RWPE1 (cell line): ENCODE measurements at regions not wholly inside any gene's neighbourhood (a gene's known extent, or its start where the extent isn't known, plus 50 kb on each side); places are given as distances from the start of the nearest gene placed in this dataset.

Experiments used
- CTCF ChIA-PET: fragments of 350-600 bp; sonication (Branson Sonifier 250); formaldehyde crosslinking; extraction: SDS; loops from one replicate; lab custom pipeline; 2021; lab: Yijun Ruan, JAX
- POLR2A ChIA-PET: fragments of 400-600 bp; formaldehyde crosslinking; extraction: SDS; loops from one replicate; lab custom pipeline; 2020; ENCODE audit warnings: antibody characterized with exemption; ENCODE audit not compliant: low non-redundant PET; lab: Yijun Ruan, JAX
- DNase-seq: peaks from one replicate; pipeline ENCODE4 v3.0.0; 2012; ENCODE audit warnings: low spot score
- H3K27ac ChIP-seq: fragments of 450-650 bp; 2 replicates; pipeline ENCODE4 v1.5.1; 2017
- TF ChIP-seq, protein P1 (sequence below): fragments of 450-650 bp; conservative IDR thresholded peaks from 2 replicates; pipeline ENCODE4 v1.5.1; 2017; ENCODE audit warnings: low read depth, mild to moderate bottlenecking

DNA sequence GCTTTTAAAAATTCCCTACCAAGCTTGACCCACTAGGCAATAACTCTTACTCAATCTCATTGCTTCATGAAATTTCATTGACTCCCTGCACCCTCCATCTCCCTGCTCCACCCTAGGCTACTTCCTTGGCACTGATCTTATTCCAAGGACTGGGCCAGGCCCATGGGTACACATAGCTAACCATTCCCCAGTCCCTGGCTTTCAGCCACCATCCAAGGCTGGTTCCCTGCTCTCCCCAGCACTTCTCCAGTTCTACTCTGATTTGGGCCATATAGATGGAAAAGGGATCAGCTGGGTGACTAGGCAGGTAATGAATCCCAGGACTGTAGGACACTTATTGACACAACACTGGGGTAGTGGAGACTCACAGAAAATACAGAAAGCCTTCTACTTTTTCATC, 88.1 kb upstream of the NEO1 start:
- TF ChIP-seq, protein P1, sequence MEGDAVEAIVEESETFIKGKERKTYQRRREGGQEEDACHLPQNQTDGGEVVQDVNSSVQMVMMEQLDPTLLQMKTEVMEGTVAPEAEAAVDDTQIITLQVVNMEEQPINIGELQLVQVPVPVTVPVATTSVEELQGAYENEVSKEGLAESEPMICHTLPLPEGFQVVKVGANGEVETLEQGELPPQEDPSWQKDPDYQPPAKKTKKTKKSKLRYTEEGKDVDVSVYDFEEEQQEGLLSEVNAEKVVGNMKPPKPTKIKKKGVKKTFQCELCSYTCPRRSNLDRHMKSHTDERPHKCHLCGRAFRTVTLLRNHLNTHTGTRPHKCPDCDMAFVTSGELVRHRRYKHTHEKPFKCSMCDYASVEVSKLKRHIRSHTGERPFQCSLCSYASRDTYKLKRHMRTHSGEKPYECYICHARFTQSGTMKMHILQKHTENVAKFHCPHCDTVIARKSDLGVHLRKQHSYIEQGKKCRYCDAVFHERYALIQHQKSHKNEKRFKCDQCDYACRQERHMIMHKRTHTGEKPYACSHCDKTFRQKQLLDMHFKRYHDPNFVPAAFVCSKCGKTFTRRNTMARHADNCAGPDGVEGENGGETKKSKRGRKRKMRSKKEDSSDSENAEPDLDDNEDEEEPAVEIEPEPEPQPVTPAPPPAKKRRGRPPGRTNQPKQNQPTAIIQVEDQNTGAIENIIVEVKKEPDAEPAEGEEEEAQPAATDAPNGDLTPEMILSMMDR = no peak
- ChIA-PET CTCF (interaction anchor here (0.7 kb wide), 1 partner anchor 24 kb away, joined by 5 read pairs; no protein-coding TSS in a partner anchor), POLR2A (no interaction called here)
- DNase-seq = no peak
- H3K27ac ChIP-seq = no peak overlapping the region

DNA sequence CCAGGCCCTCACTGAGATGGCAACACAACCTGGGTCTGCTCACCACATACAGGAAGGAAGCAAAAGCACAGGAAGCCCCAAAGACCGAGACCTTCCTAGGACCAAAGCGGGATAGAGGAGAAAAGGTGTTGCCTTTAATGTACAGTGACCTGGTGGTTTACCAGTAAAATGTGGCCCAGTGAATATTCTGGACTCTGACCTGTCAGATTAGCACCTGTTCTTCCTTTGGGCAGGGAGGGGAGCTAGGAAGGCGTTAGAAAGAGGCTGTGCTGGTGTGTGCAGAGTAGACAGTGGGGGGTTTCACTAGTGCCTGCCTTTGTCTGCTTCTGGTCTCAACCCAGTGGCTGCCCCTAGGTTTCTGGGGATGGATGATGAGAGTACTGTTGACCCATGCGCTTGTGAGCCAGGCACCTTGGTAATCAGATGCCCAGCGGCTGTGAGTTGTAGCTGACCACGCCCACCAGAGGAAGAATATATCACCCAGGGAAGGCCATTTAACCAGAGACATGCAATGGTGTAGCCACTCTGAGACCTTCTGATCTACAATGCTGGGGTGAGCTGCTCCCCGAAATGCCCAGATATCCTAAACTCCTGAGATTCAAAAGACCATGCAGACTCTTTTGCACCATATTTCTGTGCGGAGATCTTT, 90.1 kb upstream of the NEO1 start:
- POLR2A ChIA-PET = no interaction called here
- TF ChIP-seq, protein P1 = no peak
- no peak for DNase-seq
- no peak overlapping the region for H3K27ac ChIP-seq
- CTCF ChIA-PET = no interaction called here

DNA sequence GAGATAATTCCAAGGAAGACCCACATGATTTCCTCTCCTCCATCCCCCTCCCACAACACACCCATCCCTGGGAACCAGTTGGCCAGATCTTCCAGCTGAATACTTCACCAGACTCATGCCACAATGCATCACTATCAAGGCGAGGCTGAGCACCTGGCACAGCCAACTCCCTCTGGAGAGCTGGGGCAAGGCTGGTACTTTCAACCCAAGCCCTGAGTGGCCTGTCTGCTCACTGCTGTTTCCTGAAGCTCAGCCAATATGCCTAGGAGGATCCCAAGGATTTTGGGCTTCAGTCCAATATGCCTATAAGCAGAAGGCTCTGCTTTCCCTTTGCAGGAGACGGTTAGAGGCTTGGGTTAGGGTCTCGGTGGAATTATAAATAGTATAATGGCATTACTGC, 90.9 kb upstream of the NEO1 start:
- TF ChIP-seq, protein P1 = no peak
- POLR2A ChIA-PET = no interaction called here

DNA sequence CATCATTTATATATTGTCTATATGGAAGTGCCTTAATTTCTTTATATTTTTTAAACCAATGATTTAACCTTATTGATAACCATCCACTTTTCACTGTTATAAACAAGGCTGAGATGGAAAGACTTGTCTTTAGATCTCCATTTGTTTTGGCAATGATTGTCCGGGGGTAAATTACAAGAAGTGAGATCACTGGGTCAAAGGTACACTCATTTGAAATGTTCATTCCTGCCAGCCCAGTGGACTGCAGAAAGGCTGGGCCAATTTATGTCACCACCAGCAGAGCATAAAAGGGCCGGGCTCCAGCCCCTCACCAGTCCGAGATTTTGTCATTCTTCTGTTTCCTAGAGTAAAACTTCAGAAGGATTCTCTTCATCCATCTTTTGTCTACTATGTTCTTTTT, 93.6 kb upstream of the NEO1 start:
- TF ChIP-seq, protein P1 = no peak
- DNase-seq = no peak
- H3K27ac ChIP-seq = no peak overlapping the region
- CTCF ChIA-PET = no interaction called here
- POLR2A ChIA-PET = no interaction called here

More for the DNA sequence above, 90.9 kb upstream of the NEO1 start:
- no peak for DNase-seq
- CTCF ChIA-PET = no interaction called here
- no peak overlapping the region for H3K27ac ChIP-seq

DNA sequence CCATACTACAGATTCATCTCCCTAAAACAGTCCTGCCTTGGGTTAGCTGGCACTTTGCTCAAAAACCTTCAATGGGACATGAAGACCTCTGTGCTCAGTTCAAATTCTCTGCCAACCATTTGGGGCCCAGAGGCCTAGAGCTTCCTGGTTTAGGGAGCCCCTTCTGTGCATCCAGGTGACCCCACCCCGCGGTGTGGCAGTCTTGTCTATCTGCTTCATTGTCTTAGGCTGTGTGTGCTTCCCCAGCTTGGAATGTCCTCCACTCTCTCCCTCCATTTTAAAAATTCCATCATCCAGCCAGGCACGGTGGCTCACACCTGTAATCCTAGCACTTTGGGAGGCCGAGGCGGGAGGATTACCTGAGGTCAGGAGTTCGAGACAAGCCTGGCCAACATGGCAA, 99.0 kb upstream of the NEO1 start:
- CTCF ChIA-PET = interaction anchor here (0.6 to 0.7 kb wide), 2 partner anchors 11 kb away, joined by 3 read pairs; no protein-coding TSS in a partner anchor
- POLR2A ChIA-PET = no interaction called here
- TF ChIP-seq, protein P1 = no peak
- no peak for DNase-seq
- H3K27ac ChIP-seq = no peak overlapping the region

DNA sequence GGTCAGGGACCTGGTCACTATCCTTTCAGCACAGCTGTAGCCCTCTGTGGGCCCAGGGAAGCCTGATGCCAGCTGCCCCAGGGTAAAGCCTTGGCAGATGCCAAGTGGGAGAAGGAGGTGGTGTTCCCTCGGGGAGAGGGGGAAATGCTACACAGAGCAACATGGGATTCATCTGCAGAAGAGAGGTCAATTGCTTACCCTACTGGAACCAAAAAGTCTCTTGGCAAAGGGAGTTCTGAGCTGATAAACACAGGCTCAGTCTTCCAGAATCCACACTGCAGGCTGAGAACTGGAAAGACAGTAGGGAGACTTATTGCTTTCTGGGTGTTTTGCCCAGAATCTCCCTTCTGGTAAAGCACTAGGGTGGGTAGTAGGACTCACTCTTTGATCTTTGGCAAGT, 100.1 kb upstream of the NEO1 start:
- TF ChIP-seq, protein P1 = no peak
- H3K27ac ChIP-seq = no peak overlapping the region
- ChIA-PET POLR2A (no interaction called here), CTCF (interaction anchor here (0.6 kb wide), 1 partner anchor 229 kb away, joined by 3 read pairs; no protein-coding TSS in a partner anchor)
- DNase-seq = no peak
